H9 (cell line): ENCODE measurements at regions not wholly inside any gene's neighbourhood (a gene's known extent, or its start where the extent isn't known, plus 50 kb on each side); places are given as distances from the start of the nearest gene placed in this dataset.

Source experiments
- DNase-seq: peaks from one replicate; pipeline ENCODE4 v3.0.0-alpha.2; 2017
- H2AFZ ChIP-seq: one replicate; pipeline ENCODE4 v1.6.1; 2013; ENCODE audit warnings: mild to moderate bottlenecking, low read length, control low read depth, moderate library complexity
- H2AK5ac ChIP-seq: 2 replicates; pipeline ENCODE4 v1.6.1; 2013; ENCODE audit warnings: low read length, control low read depth, mixed read lengths; ENCODE audit not compliant: insufficient read length
- H2BK120ac ChIP-seq: one replicate; pipeline ENCODE4 v1.6.1; 2013; ENCODE audit warnings: low read depth, mild to moderate bottlenecking, low read length, control low read depth, inconsistent platforms; ENCODE audit not compliant: poor library complexity, severe bottlenecking
- H2BK12ac ChIP-seq: 2 replicates; pipeline ENCODE4 v1.6.1; 2013; ENCODE audit warnings: low read length, control low read depth, mixed read lengths, low read depth; ENCODE audit not compliant: insufficient read length
- H2BK15ac ChIP-seq: 2 replicates; pipeline ENCODE4 v1.6.1; 2013; ENCODE audit warnings: low read depth, low read length, control low read depth
- H2BK20ac ChIP-seq: one replicate; pipeline ENCODE4 v1.6.1; 2013; ENCODE audit warnings: low read depth, mild to moderate bottlenecking, low read length, control low read depth, inconsistent platforms; ENCODE audit not compliant: poor library complexity, severe bottlenecking
- H2BK5ac ChIP-seq: 2 replicates; pipeline ENCODE4 v1.6.1; 2013; ENCODE audit warnings: low read length, control low read depth, mixed read lengths; ENCODE audit not compliant: insufficient read length
- H3K14ac ChIP-seq: 2 replicates; pipeline ENCODE4 v1.6.1; 2013; ENCODE audit warnings: low read length, control low read depth; ENCODE audit not compliant: insufficient read depth
- H3K18ac ChIP-seq: 2 replicates; pipeline ENCODE4 v1.6.1; 2013; ENCODE audit warnings: low read depth, mild to moderate bottlenecking, mixed read lengths, low read length, control low read depth; ENCODE audit not compliant: insufficient read length
- H3K23ac ChIP-seq: 2 replicates; pipeline ENCODE4 v1.6.1; 2013; ENCODE audit warnings: low read length, control low read depth, mixed read lengths, low read depth; ENCODE audit not compliant: insufficient read length
- H3K23me2 ChIP-seq: 2 replicates; pipeline ENCODE4 v1.6.1; 2013; ENCODE audit warnings: low read depth, mild to moderate bottlenecking, mixed read lengths, low read length, control low read depth; ENCODE audit not compliant: insufficient read length, poor library complexity, severe bottlenecking
- H3K27ac ChIP-seq: 2 replicates; pipeline ENCODE4 v1.5.1; 2013; ENCODE audit warnings: low read length, control low read depth, mixed read lengths, low read depth; ENCODE audit not compliant: insufficient read length
- H3K27me3 ChIP-seq: 2 replicates; pipeline ENCODE4 v1.6.1; 2013; ENCODE audit warnings: low read length, control low read depth, inconsistent platforms; ENCODE audit not compliant: insufficient read depth
- H3K4ac ChIP-seq: 2 replicates; pipeline ENCODE4 v1.6.1; 2013; ENCODE audit warnings: low read depth, mild to moderate bottlenecking, control low read depth, inconsistent platforms, low read length, moderate library complexity
- H3K4me1 ChIP-seq: 2 replicates; pipeline ENCODE4 v1.6.1; 2013; ENCODE audit warnings: low read length, control low read depth, inconsistent platforms; ENCODE audit not compliant: insufficient read depth
- H3K4me2 ChIP-seq: 2 replicates; pipeline ENCODE4 v1.6.1; 2013; ENCODE audit warnings: low read length, control low read depth, mixed read lengths; ENCODE audit not compliant: insufficient read length, insufficient read depth
- H3K56ac ChIP-seq: 2 replicates; pipeline ENCODE4 v1.6.1; 2013; ENCODE audit warnings: low read depth, mild to moderate bottlenecking, mixed read lengths, low read length, control low read depth; ENCODE audit not compliant: insufficient read length
- H3K79me1 ChIP-seq: 2 replicates; pipeline ENCODE4 v1.6.1; 2013; ENCODE audit warnings: low read depth, mild to moderate bottlenecking, moderate library complexity, low read length, control low read depth, inconsistent platforms; ENCODE audit not compliant: insufficient read depth, poor library complexity, severe bottlenecking
- H3K79me2 ChIP-seq: 2 replicates; pipeline ENCODE4 v1.6.1; 2013; ENCODE audit warnings: low read length, control low read depth, inconsistent platforms; ENCODE audit not compliant: insufficient read depth
- H3K9ac ChIP-seq: 2 replicates; pipeline ENCODE4 v1.6.1; 2013; ENCODE audit warnings: low read length, control low read depth, mixed read lengths; ENCODE audit not compliant: insufficient read length; ENCODE audit errors: extremely low read depth
- H3K9me3 ChIP-seq: one replicate; pipeline ENCODE4 v1.6.1; 2013; ENCODE audit warnings: low read depth, low read length, inconsistent platforms; ENCODE audit not compliant: control insufficient read depth
- H3T11ph ChIP-seq: one replicate; pipeline ENCODE4 v1.6.1; 2013; ENCODE audit warnings: mild to moderate bottlenecking, low read length, control low read depth, inconsistent platforms
- H4K20me1 ChIP-seq: one replicate; pipeline ENCODE4 v1.6.1; 2013; ENCODE audit not compliant: control insufficient read depth, insufficient read length, insufficient read depth
- H4K5ac ChIP-seq: 2 replicates; pipeline ENCODE4 v1.6.1; 2013; ENCODE audit warnings: low read depth, mild to moderate bottlenecking, mixed read lengths, low read length, control low read depth; ENCODE audit not compliant: insufficient read length
- H4K8ac ChIP-seq: replicated peaks from 2 replicates; pipeline ENCODE4 v1.6.1; 2013; ENCODE audit warnings: low read length, control low read depth, mixed read lengths, low read depth; ENCODE audit not compliant: insufficient read length
- H4K91ac ChIP-seq: 2 replicates; pipeline ENCODE4 v1.6.1; 2013; ENCODE audit warnings: low read depth, mild to moderate bottlenecking, moderate library complexity, mixed read lengths, low read length, control low read depth; ENCODE audit not compliant: insufficient read length
- H3K27ac Mint-ChIP-seq, 3 experiments: 2 replicates in 2 of 3; 3 replicates in 1 of 3; pipeline ENCODE4 v1.8.0; 2020 to 2021; ENCODE audit warnings: mixed read lengths in 3 of 3, mild to moderate bottlenecking in 1 of 3, moderate library complexity in 1 of 3
- H3K27me3 Mint-ChIP-seq: 2 replicates; pipeline ENCODE4 v1.8.0; 2021; ENCODE audit warnings: low read depth, mild to moderate bottlenecking, moderate library complexity, mixed read lengths
- H3K36me3 Mint-ChIP-seq, 3 experiments: 2 replicates in 2 of 3; 3 replicates in 1 of 3; pipeline ENCODE4 v1.8.0; 2020 to 2021; ENCODE audit warnings: low read depth in 3 of 3, mixed read lengths in 3 of 3; ENCODE audit not compliant: insufficient read depth in 1 of 3
- H3K4me1 Mint-ChIP-seq, 2 experiments: 2 replicates each; pipeline ENCODE4 v1.8.0; 2020; ENCODE audit warnings: mixed read lengths in 2 of 2
- H3K4me3 Mint-ChIP-seq, 2 experiments: 2 replicates in 1 of 2; 3 replicates in 1 of 2; pipeline ENCODE4 v1.8.0; 2020 to 2021; ENCODE audit warnings: mild to moderate bottlenecking in 2 of 2, mixed read lengths in 2 of 2, moderate library complexity in 1 of 2
- H3K9me3 Mint-ChIP-seq, 2 experiments: 2 replicates in 1 of 2; 3 replicates in 1 of 2; pipeline ENCODE4 v1.8.0; 2020; ENCODE audit warnings: mild to moderate bottlenecking in 2 of 2, mixed read lengths in 2 of 2, moderate library complexity in 1 of 2
- WGBS: extraction: QIAGEN DNeasy Blood & Tissue Kit; methylation state at CpG from one replicate; pipeline ENCODE4 v1.1.7; 2013; ENCODE audit warnings: missing lambda C conversion rate, low lambda C conversion rate, mixed read lengths; ENCODE audit not compliant: insufficient read length; ENCODE audit errors: extremely low coverage; 5-methylcytosine and 5-hydroxymethylcytosine counted together
- TF ChIP-seq, protein P1 (sequence below): fragments of 200-600 bp; sonication (generic); conservative IDR thresholded peaks from 3 replicates; pipeline ENCODE4 v1.8.0; 2021; ENCODE audit warnings: antibody characterized with exemption, mild to moderate bottlenecking

DNA sequence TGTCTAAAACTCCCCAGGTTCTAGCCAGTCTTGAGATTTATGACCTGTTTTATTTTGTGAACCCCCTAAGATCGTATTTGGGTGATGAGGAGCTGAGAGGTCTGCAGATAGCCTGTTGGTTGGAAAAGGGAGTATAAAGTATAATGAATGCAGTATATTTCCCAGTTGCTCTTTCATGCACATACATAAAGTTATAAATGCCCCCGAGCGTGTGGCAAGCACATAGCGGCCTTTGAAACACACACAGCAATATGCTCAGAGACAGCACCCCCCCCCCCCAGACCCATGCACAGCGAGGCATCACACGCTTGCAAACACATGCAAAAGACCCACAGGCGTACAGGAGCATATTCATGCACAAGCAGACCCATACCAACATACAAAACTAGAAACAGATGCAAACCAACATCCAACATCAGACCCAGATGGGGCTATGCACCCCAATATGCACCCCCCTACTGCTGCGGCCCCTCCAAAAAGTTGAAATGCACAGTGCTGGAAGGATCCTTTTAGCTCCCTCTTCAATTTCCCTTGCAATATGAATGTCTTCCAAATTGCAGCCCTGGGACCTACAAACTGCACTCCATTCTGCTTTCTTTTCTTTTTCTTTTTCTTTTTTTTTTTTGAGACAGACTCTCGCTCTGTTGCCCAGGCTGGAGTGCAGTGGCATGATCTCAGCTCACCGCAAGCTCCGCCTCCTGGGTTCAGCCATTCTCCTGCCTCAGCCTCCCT lies 82.2 kb upstream of the TBX3 start:
- Histone ChIP-seq H3K27ac (no peak overlapping the region), H2AK5ac (no peak overlapping the region), H4K91ac (no peak overlapping the region), H4K20me1 (no peaks in the 10 kb centered on the region), H3T11ph (no peak overlapping the region), H3K27me3 (no peaks in the 10 kb centered on the region), H3K23me2 (no peaks in the 10 kb centered on the region), H4K5ac (no peak overlapping the region), H3K4me1 (no peaks in the 10 kb centered on the region), H2AFZ (no peak overlapping the region), H3K79me1 (no peaks in the 10 kb centered on the region), H2BK15ac (no peak overlapping the region), H2BK5ac (no peak overlapping the region), H3K4ac (no peak overlapping the region), H3K9me3 (no peaks in the 10 kb centered on the region), H2BK12ac (no peak overlapping the region), H2BK120ac (no peak overlapping the region), H3K9ac (no peak overlapping the region), H2BK20ac (no peak overlapping the region), H3K4me2 (no peak overlapping the region), H4K8ac (no peak overlapping the region), H3K79me2 (no peaks in the 10 kb centered on the region), H3K56ac (no peak overlapping the region), H3K14ac (no peak overlapping the region), H3K18ac (no peak overlapping the region), H3K23ac (no peak overlapping the region)
- WGBS = no CpG with 5 or more reads among the region's 11 CpGs
- Mint-ChIP-seq H3K9me3 (no peaks in the 10 kb centered on the region), H3K27ac (no peak overlapping the region), H3K4me1 (peaks cover 3 to 4% of the 10 kb centered on the region in 2 experiments; a peak in 3 of 4 replicates), H3K4me3 (no peak overlapping the region; a peak in 1 of 5 replicates), H3K27me3 (no peaks in the 10 kb centered on the region), H3K36me3 (no peaks in the 10 kb centered on the region)
- DNase-seq = no peak
- TF ChIP-seq, protein P1, sequence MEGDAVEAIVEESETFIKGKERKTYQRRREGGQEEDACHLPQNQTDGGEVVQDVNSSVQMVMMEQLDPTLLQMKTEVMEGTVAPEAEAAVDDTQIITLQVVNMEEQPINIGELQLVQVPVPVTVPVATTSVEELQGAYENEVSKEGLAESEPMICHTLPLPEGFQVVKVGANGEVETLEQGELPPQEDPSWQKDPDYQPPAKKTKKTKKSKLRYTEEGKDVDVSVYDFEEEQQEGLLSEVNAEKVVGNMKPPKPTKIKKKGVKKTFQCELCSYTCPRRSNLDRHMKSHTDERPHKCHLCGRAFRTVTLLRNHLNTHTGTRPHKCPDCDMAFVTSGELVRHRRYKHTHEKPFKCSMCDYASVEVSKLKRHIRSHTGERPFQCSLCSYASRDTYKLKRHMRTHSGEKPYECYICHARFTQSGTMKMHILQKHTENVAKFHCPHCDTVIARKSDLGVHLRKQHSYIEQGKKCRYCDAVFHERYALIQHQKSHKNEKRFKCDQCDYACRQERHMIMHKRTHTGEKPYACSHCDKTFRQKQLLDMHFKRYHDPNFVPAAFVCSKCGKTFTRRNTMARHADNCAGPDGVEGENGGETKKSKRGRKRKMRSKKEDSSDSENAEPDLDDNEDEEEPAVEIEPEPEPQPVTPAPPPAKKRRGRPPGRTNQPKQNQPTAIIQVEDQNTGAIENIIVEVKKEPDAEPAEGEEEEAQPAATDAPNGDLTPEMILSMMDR = no peak
